IMR-90 (cell line): ENCODE measurements at regions not wholly inside any gene's neighbourhood (a gene's known extent, or its start where the extent isn't known, plus 50 kb on each side); places are given as distances from the start of the nearest gene placed in this dataset.

Source experiments
- ATAC-seq: fragments of 200-7000 bp; cut with Tn5 transposase; 2 replicates; pipeline ENCODE4 v1.9.1; 2020; ENCODE audit warnings: low read depth, mild to moderate bottlenecking, moderate library complexity
- BruUV-seq: library from RNA; stranded (reverse); fragments of 400-500 nt; replicated peaks from 2 replicates; lab custom pipeline; 2021; lab: Mats Ljungman, UMichigan
- CTCF ChIA-PET: fragments of 300-600 bp; formaldehyde crosslinking; extraction: SDS; loops from one replicate; lab custom pipeline; 2021; ENCODE audit warnings: antibody characterized with exemption; lab: Yijun Ruan, JAX
- POLR2A ChIA-PET: fragments of 300-600 bp; sonication (Branson Sonifier 250); formaldehyde crosslinking; loops from one replicate; lab custom pipeline; 2022; ENCODE audit warnings: antibody characterized with exemption; ENCODE audit not compliant: unreplicated experiment; lab: Charles Lee
- DNase-seq: peaks from one replicate; pipeline ENCODE4 v3.0.0; 2013
- H2AFZ ChIP-seq: replicated peaks from 2 replicates; pipeline ENCODE3; 2013; ENCODE audit warnings: low read length, mild to moderate bottlenecking; ENCODE audit not compliant: poor library complexity
- H2AK5ac ChIP-seq: 2 replicates; pipeline ENCODE4 v1.6.1; 2013; ENCODE audit warnings: low read depth, low read length, inconsistent platforms
- H2AK9ac ChIP-seq: replicated peaks from 2 replicates; pipeline ENCODE3; 2013; ENCODE audit warnings: mild to moderate bottlenecking, low read depth, low read length, moderate library complexity; ENCODE audit not compliant: poor library complexity
- H2BK120ac ChIP-seq: 2 replicates; pipeline ENCODE4 v1.6.1; 2013; ENCODE audit warnings: low read depth, low read length, inconsistent platforms
- H2BK15ac ChIP-seq: 3 replicates; pipeline ENCODE4 v1.6.1; 2013; ENCODE audit warnings: low read depth, low read length, inconsistent platforms
- H2BK20ac ChIP-seq: 2 replicates; pipeline ENCODE4 v1.6.1; 2013; ENCODE audit warnings: low read depth, mild to moderate bottlenecking, inconsistent platforms, low read length, moderate library complexity
- H2BK5ac ChIP-seq: 2 replicates; pipeline ENCODE4 v1.6.1; 2013; ENCODE audit warnings: mild to moderate bottlenecking, low read depth, low read length, inconsistent platforms; ENCODE audit not compliant: poor library complexity, severe bottlenecking
- H3K14ac ChIP-seq: replicated peaks from 2 replicates; pipeline ENCODE4 v1.6.1; 2013; ENCODE audit warnings: low read depth, low read length, inconsistent platforms
- H3K18ac ChIP-seq: 2 replicates; pipeline ENCODE4 v1.6.1; 2013; ENCODE audit warnings: low read depth, low read length, control low read depth
- H3K23ac ChIP-seq: 2 replicates; pipeline ENCODE4 v1.6.1; 2013; ENCODE audit warnings: low read depth, low read length, inconsistent platforms
- H3K27ac ChIP-seq: 2 replicates; pipeline ENCODE4 v1.5.1; 2013; ENCODE audit warnings: mild to moderate bottlenecking, control low read depth, low read length; ENCODE audit not compliant: insufficient read depth
- H3K27me3 ChIP-seq: 2 replicates; pipeline ENCODE4 v1.6.1; 2013; ENCODE audit warnings: low read length; ENCODE audit not compliant: control insufficient read depth, insufficient read depth
- H3K36me3 ChIP-seq: 2 replicates; pipeline ENCODE4 v1.6.1; 2013; ENCODE audit warnings: low read length, mixed read lengths; ENCODE audit not compliant: control insufficient read depth, insufficient read depth
- H3K4ac ChIP-seq: 2 replicates; pipeline ENCODE4 v1.6.1; 2013; ENCODE audit warnings: low read depth, low read length, inconsistent platforms
- H3K4me1 ChIP-seq: 2 replicates; pipeline ENCODE4 v1.6.1; 2013; ENCODE audit warnings: low read length, mixed read lengths; ENCODE audit not compliant: control insufficient read depth, insufficient read depth
- H3K4me2 ChIP-seq: 2 replicates; pipeline ENCODE4 v1.6.1; 2013; ENCODE audit warnings: low read depth, mild to moderate bottlenecking, control low read depth, low read length, moderate library complexity
- H3K4me3 ChIP-seq: 2 replicates; pipeline ENCODE4 v1.5.1; 2013; ENCODE audit warnings: low read depth, mild to moderate bottlenecking, control low read depth, low read length, moderate library complexity; ENCODE audit not compliant: insufficient read depth
- H3K56ac ChIP-seq: 2 replicates; pipeline ENCODE4 v1.6.1; 2013; ENCODE audit warnings: low read length, inconsistent platforms; ENCODE audit not compliant: insufficient read depth; ENCODE audit errors: extremely low read depth
- H3K79me1 ChIP-seq, 2 experiments: 2 replicates each; pipeline ENCODE4 v1.6.1; 2013; ENCODE audit warnings: low read length in 2 of 2, inconsistent platforms in 1 of 2, low read depth in 1 of 2
- H3K9ac ChIP-seq: 2 replicates; pipeline ENCODE4 v1.6.1; 2013; ENCODE audit warnings: low read depth, low read length, control low read depth
- H3K9me1 ChIP-seq: 2 replicates; pipeline ENCODE4 v1.6.1; 2013; ENCODE audit warnings: low read length, inconsistent platforms; ENCODE audit not compliant: insufficient read depth
- H3K9me3 ChIP-seq: 2 replicates; pipeline ENCODE4 v1.6.1; 2013; ENCODE audit warnings: low read length; ENCODE audit not compliant: control insufficient read depth, insufficient read depth
- H4K20me1 ChIP-seq: 2 replicates; pipeline ENCODE4 v1.6.1; 2013; ENCODE audit warnings: low read length, inconsistent platforms; ENCODE audit not compliant: insufficient read depth
- H4K5ac ChIP-seq: 2 replicates; pipeline ENCODE4 v1.6.1; 2013; ENCODE audit warnings: mild to moderate bottlenecking, low read depth, low read length, control low read depth
- H4K8ac ChIP-seq, 2 experiments: 2 replicates each; pipeline ENCODE4 v1.6.1; 2013; ENCODE audit warnings: low read depth in 2 of 2, low read length in 2 of 2, control low read depth in 1 of 2, inconsistent platforms in 1 of 2
- H4K91ac ChIP-seq: 2 replicates; pipeline ENCODE4 v1.6.1; 2013; ENCODE audit warnings: low read depth, low read length, inconsistent platforms; ENCODE audit not compliant: insufficient read depth
- CHD1 ChIP-seq: IDR thresholded peaks from 2 replicates; pipeline ENCODE4 v1.6.1; 2012; ENCODE audit warnings: low read depth, low read length, improper control_type of control experiment
- MAFK ChIP-seq: IDR thresholded peaks from 2 replicates; pipeline ENCODE4 v1.6.1; 2012; ENCODE audit warnings: low read depth, low read length, improper control_type of control experiment
- MAZ ChIP-seq: IDR thresholded peaks from 2 replicates; pipeline ENCODE4 v1.6.1; 2012; ENCODE audit warnings: low read depth, mild to moderate bottlenecking, low read length, improper control_type of control experiment, moderate library complexity, borderline replicate concordance
- RAD21 ChIP-seq: IDR thresholded peaks from 2 replicates; pipeline ENCODE4 v1.6.1; 2012; ENCODE audit warnings: low read length, improper control_type of control experiment
- RFX5 ChIP-seq: IDR thresholded peaks from 2 replicates; pipeline ENCODE4 v1.8.0; 2012; ENCODE audit warnings: low read depth, mild to moderate bottlenecking, low read length, moderate library complexity
- SMC3 ChIP-seq: fragments of 150-350 bp; IDR thresholded peaks from 2 replicates; pipeline ENCODE4 v1.6.1; 2016; ENCODE audit warnings: low read depth, mild to moderate bottlenecking, antibody characterized with exemption, low read length, moderate library complexity
- WGBS, 2 experiments: methylation state at CpG; one replicate each; pipeline versions ENCODE4 v1.1.5 to v1.1.7; 2013; ENCODE audit warnings: missing lambda C conversion rate in 2 of 2; ENCODE audit not compliant: insufficient read length in 1 of 2; ENCODE audit errors: extremely low coverage in 2 of 2; 5-methylcytosine and 5-hydroxymethylcytosine counted together
- dilution Hi-C: fragments of 300-500 bp; cut with HindIII; formaldehyde crosslinking; loops from one replicate; pipeline ENCODE4 v1.14.3; 2018; ENCODE audit warnings: low sequenced_read_pairs; ENCODE audit not compliant: unreplicated experiment
- in situ Hi-C: fragments of 300-500 bp; cut with MboI; formaldehyde crosslinking; loops from 3 replicates; pipeline ENCODE4 v1.14.3; 2019; ENCODE audit warnings: low sequenced_read_pairs, inconsistent platforms, mixed read lengths
- intact Hi-C: fragments of 100-400 bp; cut with micrococcal nuclease; formaldehyde crosslinking; loops from 2 replicates; pipeline ENCODE4 v1.10.0; 2022
- TF ChIP-seq, protein P1 (sequence below): fragments of 150-350 bp; IDR thresholded peaks from 2 replicates; pipeline ENCODE4 v1.6.1; 2016; ENCODE audit warnings: low read depth, mild to moderate bottlenecking, low read length, moderate library complexity, borderline replicate concordance

DNA sequence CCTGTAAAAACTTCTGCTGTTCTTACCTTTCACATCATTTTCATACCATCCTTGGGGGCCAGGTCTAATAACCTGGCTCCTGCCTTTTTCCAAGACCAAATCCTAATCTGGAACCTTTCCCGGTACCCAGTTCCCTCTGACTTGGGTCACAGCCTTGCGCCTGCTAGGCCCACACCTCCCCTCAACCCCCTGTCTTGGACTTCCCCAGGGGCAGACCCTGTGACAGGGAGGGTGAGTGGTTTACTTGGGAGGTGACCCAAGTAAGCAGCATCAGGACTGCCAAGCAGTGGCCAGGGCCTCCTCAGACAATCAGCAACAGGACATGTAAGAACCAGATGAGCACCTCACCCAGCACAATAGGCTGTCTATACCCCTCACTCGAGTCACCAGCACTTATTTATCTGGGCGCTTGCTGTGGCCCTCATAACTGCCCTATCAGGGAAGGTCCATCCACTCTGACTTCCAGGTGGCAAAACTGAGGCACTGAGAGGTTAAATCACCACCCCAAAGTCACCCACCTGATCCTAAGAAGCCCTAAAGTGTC lies 124.7 kb downstream of the MATN1 start:
- in situ Hi-C loops (no loop called here), dilution Hi-C loops (no loop called here), intact Hi-C loops (no loop called here)
- no peak overlapping the region for H4K5ac ChIP-seq
- H3K23ac ChIP-seq: no peak overlapping the region
- ChIA-PET POLR2A (no interaction called here), CTCF (no interaction called here)
- no peak overlapping the region for H4K8ac ChIP-seq
- H2BK120ac ChIP-seq: no peak overlapping the region
- ATAC-seq (no peak), DNase-seq (no peak)
- H2AFZ ChIP-seq: no peak overlapping the region
- no CpG with 5 or more reads among the region's 4 CpGs for WGBS, 2 experiments
- no peak overlapping the region for H3K14ac ChIP-seq
- H3K4me1 ChIP-seq: no peaks in the 10 kb centered on the region
- no peak overlapping the region for H3K4ac ChIP-seq
- H2BK5ac ChIP-seq: no peak overlapping the region
- H2AK9ac ChIP-seq: no peak overlapping the region
- H3K79me1 ChIP-seq: no peaks in the 10 kb centered on the region
- H3K27me3 ChIP-seq: no peaks in the 10 kb centered on the region
- H3K4me2 ChIP-seq: no peak overlapping the region
- no peaks in the 10 kb centered on the region for H3K36me3 ChIP-seq
- no peak overlapping the region for H2AK5ac ChIP-seq
- no peaks in the 10 kb centered on the region for H4K20me1 ChIP-seq
- no peak overlapping the region for H3K4me3 ChIP-seq
- no peaks in the 10 kb centered on the region for H3K9me3 ChIP-seq
- H3K9me1 ChIP-seq: no peaks in the 10 kb centered on the region
- TF ChIP-seq MAZ (no peak), SMC3 (no peak), MAFK (no peak), CHD1 (no peak), RFX5 (no peak), RAD21 (no peak)
- TF ChIP-seq, protein P1, sequence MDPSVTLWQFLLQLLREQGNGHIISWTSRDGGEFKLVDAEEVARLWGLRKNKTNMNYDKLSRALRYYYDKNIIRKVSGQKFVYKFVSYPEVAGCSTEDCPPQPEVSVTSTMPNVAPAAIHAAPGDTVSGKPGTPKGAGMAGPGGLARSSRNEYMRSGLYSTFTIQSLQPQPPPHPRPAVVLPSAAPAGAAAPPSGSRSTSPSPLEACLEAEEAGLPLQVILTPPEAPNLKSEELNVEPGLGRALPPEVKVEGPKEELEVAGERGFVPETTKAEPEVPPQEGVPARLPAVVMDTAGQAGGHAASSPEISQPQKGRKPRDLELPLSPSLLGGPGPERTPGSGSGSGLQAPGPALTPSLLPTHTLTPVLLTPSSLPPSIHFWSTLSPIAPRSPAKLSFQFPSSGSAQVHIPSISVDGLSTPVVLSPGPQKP: no peak
- no peak overlapping the region for H2BK20ac ChIP-seq
- BruUV-seq: no TSS peak
- no peak overlapping the region for H3K27ac ChIP-seq
- H4K91ac ChIP-seq: no peak overlapping the region
- H2BK15ac ChIP-seq: no peak overlapping the region
- H3K56ac ChIP-seq: no peak overlapping the region
- H3K18ac ChIP-seq: no peak overlapping the region
- no peak overlapping the region for H3K9ac ChIP-seq
